Stimulated activated CD4-positive, alpha-beta T cell treated with anti-CD3 and anti-CD28 coated beads, Interleukin-4, amount 100 ng/mL, for 24 hours (primary cell): ENCODE measurements at regions not wholly inside any gene's neighbourhood (a gene's known extent, or its start where the extent isn't known, plus 50 kb on each side); places are given as distances from the start of the nearest gene placed in this dataset.

Experiments used
- DNase-seq: peaks from one replicate; pipeline ENCODE4 v3.0.0-alpha.2; 2020

DNA sequence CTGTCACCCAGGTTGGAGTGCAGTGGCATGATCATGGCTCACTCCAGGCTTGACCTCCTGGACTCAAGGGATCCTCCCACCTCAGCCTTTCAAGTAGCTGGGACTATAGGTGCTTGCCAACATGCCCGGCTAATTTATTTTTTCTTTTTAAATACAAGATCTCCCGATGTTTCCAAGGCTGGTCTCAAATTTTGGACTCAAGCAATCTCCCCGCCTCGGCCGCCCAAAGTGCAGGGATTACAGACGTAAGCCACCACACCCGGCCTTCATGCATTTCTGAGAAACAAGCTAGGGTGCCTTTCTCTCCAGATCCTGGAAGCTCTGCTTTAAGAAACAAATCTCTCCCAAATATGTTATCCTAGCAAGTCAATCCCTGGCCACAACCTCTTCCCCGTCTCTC is 234.1 kb downstream of the FBXO15 start:
- no peak for DNase-seq

DNA sequence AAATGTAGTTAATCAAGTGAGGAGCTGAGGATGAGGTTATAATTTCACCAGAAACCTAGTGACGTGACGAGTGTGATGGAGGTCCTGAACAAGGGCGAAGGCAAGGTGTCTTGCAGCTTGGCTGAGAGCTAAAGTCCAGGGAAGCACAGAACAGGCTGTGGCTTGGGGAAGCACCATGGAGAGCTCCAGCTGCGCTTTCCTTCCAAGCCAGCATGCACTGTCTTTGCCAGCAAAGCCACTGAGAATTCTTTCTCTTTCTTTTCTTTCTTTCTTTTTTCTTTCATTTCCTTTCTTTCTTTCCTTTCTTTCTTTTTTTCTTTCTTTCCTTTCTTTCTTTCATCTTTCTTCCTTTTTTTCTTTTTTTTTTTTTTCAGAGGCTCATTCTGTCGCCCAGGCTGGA is 239.3 kb downstream of the FBXO15 start:
- DNase-seq = no peak

DNA sequence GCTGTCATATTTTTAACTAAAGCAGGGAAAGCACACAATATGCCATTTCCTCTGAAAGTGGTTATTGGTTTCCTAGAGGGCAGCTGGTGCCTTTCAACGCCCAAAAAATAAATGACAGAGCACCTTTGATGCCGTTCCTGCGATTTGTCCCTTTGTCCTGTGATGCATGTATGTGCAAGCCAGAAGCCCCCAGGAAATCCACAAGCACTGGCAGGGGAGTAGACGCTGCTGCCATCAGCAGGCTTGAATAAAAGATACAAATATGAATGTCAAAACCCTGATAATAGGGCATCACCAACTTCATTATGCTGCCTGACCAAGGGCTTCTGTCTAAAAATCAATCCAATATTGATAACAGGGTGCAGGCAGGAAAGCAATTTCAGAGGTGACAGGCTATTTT is 246.1 kb downstream of the FBXO15 start:
- no peak for DNase-seq

DNA sequence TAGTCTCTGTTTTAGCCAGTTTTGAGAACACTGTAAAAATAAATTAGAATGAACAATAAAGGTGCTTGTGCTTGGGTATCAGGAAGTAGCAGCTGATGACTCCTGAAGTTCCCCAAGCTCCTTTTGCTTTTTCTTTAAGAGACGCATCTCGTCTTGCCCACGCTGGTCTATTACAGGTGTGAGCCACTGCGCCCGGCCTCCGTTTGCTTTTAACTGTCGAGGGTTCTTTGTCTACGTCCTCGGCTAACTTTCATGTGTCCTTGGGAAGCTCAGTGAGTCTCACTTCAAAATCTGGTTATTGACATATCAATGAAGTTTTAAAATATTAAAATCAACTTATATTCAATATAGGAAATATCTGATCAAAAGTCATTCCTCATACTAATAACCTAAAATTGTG is 246.5 kb downstream of the FBXO15 start:
- DNase-seq = no peak

DNA sequence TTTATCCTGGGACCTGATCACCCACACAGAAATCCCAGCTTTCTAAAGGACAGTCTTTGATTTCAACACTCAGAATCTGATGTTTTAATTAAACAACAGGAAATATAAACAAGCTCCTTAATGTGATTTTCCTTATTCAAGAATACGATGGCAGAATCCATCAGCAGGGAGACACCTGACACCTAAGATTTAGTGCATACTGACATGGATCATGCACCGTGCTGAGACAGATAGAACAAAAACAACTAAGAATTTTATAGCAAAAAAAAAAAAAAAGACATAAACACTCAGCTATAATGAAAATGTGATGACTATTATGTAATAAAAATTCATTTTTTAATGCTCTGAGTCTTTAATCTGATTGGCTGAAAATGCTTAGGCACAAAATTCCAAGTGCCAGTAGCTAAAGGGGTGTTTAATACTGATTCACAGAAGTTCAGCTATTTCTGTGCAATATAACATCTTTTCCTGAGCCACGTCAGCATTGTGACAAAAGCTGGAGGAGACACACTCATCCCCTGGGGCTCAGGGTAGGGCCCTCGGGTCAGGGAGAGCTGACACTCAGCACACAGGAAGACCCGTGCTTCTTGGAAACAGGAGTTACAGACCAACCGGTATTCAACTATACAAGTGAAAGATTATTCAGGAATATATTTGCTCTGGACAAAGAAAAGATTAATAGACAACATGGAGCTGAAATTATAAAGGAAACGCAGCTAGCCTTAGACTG is 247.4 kb downstream of the FBXO15 start:
- DNase-seq = no peak

DNA sequence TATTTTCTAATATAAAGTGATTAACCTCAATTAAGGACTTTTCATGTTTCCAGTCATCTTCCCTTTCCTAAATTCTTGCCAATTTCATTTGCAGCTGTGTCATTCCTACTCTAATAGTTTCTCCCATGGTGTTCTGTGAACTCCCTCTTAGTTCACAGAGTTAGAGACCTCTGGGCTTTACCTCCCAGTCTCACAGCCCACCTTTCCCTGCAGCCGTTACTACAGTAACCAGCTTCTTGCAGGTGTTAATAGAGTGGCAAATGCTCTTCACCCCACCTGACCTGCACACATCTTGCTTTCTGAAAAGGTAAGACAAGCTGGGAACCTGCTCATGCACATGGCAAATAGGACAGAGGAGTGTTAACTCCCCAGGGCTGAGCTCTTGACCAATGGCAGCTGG is 250.1 kb downstream of the FBXO15 start:
- no peak for DNase-seq

DNA sequence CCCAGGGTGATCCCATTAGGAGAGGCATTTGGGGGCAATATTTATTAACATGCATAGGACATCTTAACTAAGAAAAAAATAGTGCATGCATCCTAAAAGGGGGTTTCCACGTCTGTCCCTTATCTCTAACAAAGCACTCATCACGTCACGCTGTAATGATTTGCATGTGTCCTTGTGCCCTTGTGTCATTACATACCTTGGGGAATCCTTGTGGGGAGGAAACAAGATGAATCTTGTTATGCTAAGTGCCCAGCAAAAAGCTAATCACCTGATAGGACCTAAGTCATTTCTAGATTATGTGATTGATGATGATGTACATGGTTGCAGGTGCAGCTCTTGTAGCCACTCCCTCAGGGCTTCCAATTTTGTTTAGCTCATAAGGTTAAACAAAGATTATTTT is 250.9 kb downstream of the FBXO15 start:
- DNase-seq = no peak

DNA sequence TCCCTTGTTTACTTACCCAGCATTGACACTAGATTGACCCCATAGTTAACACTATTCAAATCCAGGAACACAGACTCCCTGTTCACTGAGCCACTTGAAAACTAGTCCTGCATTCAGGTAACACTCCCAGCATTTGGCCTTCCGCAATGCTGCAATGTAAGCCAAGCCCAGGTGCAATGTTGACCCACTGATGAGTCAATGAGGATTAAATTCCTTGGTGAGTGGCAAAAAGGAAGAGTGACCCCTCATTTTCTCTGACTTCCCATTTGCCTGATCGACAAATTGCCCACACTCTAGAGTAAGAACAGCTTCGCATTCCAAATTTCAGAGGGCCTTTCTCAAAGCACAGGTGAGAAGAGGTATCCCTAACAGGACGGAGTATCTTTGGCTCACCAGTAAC is 251.9 kb downstream of the FBXO15 start:
- no peak for DNase-seq

DNA sequence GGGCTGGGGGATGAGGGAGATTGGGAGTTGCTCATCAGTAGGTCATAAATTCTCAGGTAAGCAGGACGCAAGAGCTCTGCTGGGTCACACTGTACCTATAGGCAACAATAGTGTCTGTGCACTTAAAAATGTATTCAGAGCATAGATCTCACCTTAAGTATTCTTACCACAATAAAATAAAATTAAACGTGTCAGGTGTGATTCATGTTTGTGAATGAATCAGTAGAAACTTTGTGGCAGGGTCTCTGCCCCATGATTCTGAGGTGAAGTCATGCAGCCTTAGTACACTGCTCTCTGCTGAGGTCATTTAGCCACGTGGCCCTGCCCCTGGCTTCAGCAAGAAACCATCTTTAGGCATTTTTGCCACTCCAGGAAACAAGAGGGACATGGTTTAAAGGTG is 253.8 kb downstream of the FBXO15 start:
- no peak for DNase-seq

DNA sequence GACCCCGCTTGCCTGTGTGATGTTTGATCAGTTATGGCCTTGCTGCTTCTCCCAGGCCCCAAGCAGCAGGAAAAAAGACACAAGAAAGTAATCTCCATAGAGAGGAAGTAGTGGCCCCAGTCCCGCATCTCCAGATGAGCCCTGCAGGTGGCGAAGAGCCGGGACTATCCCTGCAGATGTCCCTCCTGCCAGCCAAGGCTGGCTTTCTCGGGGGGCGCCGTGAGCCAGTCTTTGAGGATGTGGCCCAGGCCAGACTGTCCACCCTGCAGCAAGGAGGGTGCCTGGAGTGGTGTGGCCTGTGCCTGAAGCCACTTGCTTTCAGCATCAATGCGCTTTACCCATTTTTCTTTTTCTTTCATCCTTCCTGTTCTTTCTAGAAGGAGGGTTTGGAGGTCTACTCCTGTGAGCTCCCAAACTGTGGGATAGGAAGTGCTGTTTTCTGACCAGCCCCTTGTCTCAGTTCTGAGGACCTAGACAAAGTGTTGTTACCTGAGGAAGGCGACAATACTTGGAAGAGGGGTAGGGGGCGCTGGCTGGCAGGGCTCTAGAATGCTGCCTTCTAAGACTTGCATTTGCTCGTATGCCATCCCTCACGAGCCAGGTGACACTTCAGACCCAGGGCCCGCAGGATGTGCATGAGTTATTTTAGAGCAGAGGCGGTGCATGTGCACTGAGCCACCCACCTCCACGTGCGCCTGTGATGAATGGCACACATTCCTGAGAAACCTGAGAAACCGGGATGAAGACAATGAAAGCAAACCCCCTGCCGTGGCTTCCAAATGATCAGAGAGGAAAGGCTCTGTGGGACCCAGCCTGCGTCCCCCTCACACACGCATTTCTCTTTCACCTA is 255.8 kb downstream of the FBXO15 start:
- no peak for DNase-seq

DNA sequence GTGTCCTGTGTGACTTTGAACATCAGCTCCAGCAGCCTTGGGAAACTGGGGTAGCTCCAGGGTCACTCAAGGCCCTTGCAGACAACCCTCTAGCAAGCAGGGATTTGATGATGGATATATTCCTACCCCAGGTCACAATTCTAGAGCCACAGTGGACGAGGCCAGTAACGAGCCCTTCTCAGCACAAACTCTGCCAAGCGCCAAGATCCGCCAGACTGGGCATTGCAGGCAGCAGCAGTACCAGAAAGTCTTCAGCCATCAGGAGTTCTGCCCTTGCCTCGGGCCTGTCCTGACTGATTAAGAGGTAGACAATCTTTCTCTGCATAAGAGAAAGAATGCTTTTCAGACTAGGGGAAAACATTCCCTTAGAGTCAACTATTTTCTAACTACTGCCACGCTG is 259.1 kb downstream of the FBXO15 start:
- DNase-seq = no peak

DNA sequence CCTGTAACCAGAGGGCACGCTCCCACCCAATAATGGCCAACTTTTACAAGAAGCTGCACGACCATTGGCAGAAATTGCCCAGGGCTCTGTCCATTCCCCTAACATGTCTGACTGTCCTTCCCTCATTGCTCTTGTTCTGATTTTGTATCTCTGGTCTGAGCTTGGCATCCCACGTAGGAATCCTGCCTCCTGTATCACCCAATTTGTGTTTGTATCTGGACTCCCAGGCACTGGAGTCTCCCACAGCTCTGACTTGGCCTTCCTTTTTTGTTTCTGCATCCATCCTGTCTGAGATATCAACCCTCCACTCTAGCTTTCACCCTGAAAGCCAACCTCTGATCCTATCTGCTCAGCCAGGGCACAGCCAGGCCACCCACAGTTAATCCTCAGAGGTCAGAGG is 259.8 kb downstream of the FBXO15 start:
- DNase-seq = no peak

DNA sequence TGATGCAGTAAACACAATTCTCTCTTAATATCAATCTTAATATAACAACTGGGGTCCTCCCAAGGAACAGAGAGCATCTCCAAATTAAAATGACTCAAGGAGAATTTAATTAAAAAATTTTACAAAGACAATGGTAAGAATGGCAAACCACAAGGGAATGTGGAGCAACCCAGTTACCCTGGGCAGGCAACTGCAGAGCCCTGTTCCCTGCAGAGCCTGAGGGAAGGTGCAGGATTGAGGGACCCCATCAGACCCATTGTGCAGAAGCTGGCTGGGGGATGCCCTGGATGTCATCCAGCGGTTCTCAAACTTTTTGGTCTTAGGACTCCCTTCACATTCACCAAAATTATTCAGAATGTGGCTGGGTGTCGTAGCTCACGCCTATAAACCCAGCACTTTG is 262.8 kb downstream of the FBXO15 start:
- DNase-seq = no peak

DNA sequence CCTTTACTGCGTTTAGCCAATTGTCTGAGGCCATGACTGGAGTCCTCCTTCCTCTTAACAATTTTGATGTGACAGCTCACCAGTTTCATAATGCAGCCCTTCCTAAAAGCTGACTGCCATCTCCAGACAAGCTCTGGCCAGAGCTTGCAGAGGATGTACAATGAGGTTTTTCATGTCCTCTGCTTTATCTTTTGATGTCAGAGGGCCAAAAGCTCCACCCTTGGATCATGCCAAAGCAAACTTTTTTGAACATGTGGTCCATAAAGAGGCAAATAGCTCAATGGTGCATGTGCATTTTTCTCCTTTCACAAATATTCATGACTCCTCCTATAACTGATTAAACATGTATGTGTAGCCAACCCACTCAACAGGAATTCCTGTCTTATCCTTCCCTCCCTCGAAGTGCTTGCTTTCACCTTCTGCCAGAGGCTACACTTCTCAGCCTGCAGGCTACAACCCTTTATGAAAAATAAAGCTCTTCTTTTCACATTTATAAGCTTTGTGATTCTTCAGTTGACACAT is 266.2 kb downstream of the FBXO15 start:
- no peak for DNase-seq

DNA sequence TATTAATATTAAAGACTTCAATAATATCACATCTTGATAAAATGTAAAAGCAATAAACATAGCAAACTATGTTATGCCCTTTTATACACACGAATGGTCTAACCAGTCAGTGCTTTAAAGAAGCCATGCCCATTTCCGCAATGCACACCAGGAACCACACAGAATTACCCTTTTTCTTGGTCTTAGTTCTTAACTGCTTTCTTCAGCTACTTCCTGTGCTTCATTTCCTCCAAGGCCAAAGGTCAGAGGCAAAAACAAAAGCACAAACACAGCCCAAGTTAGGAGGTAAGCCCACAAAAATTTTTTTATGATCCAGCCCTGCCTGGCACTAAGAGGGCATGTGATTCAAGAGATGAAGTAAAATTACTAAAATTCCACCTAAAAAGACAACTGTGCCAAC is 267.2 kb downstream of the FBXO15 start:
- DNase-seq = no peak

DNA sequence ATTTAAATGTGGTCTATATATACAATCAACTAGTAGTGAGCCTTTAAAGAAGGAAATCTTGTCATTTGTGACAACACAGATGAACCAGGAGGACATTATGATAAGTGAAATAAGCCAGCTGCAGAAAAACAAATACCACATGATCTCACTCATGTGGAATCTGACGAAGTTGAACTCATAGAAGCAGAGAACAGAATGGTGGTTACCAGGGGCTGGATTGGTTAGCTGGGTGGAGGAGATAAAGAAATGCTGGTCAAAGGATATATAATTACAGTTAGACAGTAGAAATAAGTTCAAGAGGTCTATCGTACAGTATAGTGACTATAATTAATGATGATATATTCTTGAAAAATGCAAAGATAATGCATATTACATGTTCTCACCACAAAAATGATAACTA is 267.9 kb downstream of the FBXO15 start:
- no peak for DNase-seq

DNA sequence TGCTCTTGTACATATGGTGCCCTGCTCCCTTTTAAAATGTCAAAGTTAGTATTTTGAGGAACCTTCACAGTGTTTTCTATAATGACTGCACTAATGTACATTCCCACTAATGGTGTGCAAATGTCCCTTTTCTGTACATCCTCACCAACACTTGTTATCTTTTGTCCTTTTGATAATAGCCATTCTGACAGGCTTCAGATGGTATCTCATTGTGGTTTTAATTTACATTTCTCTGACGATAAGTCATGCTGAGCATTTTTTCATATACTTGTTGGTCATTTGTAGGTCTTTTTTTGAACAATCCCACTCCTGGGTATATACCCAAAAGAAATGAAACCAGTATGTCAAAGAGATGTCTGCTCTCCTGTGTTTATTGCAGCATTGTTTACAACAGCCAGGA is 268.3 kb downstream of the FBXO15 start:
- no peak for DNase-seq

DNA sequence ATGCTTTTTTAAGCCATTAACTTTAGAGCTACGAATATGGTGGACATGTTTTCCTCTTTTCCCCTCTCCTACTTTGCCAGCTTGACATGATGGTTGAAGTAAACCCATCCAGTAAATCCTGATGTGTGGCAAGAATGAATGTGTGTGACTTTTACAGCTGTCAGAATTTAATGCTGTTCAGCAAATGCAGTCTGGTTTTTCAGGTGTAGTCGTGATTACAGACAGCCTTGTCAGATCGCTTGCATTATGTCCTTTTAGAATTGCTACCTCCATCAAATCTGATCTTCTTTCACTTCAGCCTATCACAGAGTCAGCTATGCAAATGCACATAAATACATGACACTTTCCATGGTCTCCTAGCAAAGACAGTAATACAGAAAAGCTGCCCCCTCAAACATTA is 278.5 kb downstream of the FBXO15 start:
- DNase-seq = no peak

DNA sequence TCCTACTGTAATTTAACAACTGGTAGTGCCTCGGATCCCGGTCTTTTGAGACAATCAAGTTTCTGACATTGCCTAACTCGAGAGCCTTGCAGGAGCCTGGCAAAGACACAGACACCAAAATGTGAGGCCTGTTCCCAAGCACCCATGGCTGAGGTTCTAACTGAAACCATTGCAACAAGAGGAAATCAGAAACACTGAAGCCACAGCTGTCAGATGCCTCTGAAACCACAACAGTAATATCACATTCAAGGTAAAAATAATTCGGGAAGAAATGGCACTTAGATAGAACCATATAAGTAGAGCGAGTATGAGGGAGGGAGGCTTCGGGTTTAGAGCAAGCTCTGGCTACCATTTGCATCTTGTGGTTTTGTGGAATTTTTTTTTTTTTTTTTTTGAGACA is 285.9 kb downstream of the FBXO15 start:
- no peak for DNase-seq

DNA sequence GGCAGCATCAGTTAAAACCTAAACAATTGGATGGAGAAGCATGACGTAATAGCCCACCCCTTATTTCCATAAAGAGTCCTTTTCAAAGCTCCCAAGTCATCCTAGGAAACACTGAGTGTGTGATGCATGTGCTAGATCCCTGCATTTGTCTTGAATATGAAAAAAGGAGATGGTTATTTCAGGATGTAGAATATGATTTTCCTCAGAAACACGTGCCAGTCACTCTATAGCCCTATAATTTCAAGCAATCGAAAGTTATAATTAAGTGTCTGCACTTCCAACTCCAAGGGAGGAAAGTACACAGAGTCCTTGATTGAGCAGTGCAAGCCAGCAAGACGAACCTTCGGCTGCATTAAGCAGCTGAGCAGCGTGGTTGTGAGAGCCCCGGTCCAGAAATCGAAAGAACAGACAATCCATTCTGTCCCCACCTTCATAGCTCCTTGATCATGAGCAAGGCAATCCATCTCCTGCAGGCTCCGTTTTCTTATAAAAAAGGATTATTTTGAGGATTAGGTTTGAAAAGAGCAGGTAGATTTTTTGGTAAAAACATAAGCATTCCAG is 287.7 kb downstream of the FBXO15 start:
- DNase-seq = no peak

DNA sequence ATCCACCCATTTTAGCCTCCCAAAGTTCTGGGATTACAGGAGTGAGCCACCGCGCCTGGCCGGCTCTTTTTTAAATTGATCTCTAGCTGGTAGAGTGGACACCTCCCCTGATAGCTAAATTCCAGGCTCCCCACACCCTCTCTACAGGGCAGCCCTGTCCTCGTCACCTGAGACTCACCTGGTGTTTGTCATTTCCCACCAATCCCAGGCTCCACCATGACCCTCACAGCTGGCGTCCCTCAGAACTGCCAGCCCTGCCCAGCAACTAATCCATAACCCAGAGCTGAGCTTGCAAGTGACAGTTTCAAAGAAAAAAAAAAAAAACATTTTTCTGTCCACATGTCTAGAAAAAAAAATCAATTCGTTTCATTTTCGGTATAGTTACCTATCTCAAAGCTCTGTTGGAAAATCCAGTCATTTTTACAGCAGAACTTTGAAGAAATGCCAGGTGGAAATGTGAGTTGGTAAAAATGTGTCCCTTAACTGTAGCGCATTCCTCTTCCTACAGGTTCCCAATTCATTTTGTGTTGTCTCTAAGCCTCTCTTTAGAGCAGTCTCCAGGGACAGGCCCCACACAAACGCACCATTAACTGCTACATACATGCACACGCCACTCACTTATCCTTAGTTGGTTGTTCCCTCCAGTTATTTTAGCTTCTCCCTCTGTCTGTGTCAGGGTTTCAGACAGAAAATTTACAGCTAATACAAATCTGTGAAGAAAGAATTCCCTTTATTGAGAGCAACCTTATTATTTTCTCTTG is 294.7 kb downstream of the FBXO15 start:
- no peak for DNase-seq

DNA sequence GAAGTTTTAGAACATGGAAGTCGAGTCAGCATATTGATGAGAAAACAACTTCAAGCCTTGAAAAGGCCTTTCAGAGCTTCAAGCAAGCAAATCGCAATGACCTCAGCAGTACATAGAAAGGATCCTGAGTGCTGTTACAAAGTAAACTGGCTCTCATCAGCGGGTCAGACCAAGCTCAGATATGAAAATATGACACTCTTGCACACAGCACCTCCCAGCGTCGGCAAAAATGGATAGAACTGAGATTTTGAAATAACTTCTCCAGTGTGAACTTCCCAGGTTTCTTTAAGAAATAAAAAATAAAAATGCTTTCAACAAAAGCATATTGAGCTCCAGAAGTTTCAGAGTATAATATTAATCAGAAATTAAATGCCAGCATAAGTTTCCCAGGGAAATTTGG is 296.9 kb downstream of the FBXO15 start:
- no peak for DNase-seq

DNA sequence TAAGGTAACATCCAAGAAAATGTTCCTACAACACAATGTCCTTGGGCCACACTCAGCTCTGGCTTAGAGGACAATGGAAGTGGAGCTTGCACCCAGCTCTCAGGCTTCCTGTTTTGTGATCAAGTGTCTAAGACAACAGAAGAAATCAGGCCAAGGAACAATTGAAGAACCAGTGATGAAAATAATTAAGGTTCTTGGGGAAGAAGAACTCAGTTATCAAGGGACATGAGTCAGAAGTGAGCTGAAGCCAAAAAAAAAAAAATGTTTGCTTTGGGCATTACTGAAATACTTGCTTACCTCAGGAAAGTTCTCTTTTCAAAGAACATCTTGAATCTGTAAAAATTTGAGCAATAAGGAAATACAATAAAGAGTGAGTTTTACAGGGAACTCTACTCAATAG is 299.0 kb downstream of the FBXO15 start:
- DNase-seq = no peak
